ENCODE measurements at regions not wholly inside any gene's neighbourhood (a gene's known extent, or its start where the extent isn't known, plus 50 kb on each side); places are given as distances from the start of the nearest gene placed in this dataset.

GRCh38 chr11:123378096-123378495, 52.0 kb upstream of the GRAMD1B start:
- H3K9me3 ChIP-seq (ENCODE audit: low read length), result no peaks in the 10 kb centered on the region
- no peaks in the 10 kb centered on the region for H3K36me3 ChIP-seq (ENCODE audit: insufficient read depth, low read length)
- H3K4me1 ChIP-seq (ENCODE audit: insufficient read depth, low read length), result no peaks in the 10 kb centered on the region
- peaks cover 11% of the 10 kb centered on the region for H3K27me3 ChIP-seq (ENCODE audit: insufficient read depth, low read length)
- no peak overlapping the region for H2AFZ ChIP-seq (ENCODE audit: low read depth, low read length)
- H3K4me3 ChIP-seq (ENCODE audit: low read length), result no peak overlapping the region

GRCh38 chr11:123377355-123377754, 52.7 kb upstream of the GRAMD1B start:
- H3K4me3 ChIP-seq (ENCODE audit: low read length), result no peak overlapping the region
- H2AFZ ChIP-seq (ENCODE audit: low read depth, low read length), result no peak overlapping the region
- H3K4me1 ChIP-seq (ENCODE audit: insufficient read depth, low read length), result no peaks in the 10 kb centered on the region
- no peaks in the 10 kb centered on the region for H3K36me3 ChIP-seq (ENCODE audit: insufficient read depth, low read length)
- peaks cover 8% of the 10 kb centered on the region for H3K27me3 ChIP-seq (ENCODE audit: insufficient read depth, low read length)
- no peaks in the 10 kb centered on the region for H3K9me3 ChIP-seq (ENCODE audit: low read length)

DNA sequence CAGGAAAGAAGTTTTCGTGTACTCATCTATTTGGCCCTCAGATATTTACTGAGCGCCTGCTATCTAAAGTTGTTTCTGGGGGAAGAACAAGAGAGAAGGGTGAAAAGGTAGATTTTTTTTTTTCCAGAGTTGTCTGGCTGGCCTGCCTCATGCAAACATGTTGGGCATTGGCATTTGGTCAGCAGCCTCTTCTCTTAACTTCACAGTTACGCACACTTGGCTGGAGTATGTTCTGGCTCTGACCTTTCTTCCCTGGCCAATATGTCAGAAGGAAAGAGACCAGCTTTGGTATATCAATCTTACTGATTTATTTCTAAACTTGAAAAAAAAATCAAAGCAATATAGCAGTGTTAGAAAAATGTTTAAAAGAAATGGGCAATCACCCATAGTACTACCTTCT, 54.2 kb upstream of the GRAMD1B start:
- Histone ChIP-seq H3K36me3 (ENCODE audit: insufficient read depth, low read length) (no peaks in the 10 kb centered on the region), H3K9me3 (ENCODE audit: low read length) (no peaks in the 10 kb centered on the region), H3K4me3 (ENCODE audit: low read length) (no peak overlapping the region), H3K4me1 (ENCODE audit: insufficient read depth, low read length) (no peaks in the 10 kb centered on the region), H2AFZ (ENCODE audit: low read depth, low read length) (no peak overlapping the region), H3K27me3 (ENCODE audit: insufficient read depth, low read length) (peaks cover 3% of the 10 kb centered on the region)

DNA sequence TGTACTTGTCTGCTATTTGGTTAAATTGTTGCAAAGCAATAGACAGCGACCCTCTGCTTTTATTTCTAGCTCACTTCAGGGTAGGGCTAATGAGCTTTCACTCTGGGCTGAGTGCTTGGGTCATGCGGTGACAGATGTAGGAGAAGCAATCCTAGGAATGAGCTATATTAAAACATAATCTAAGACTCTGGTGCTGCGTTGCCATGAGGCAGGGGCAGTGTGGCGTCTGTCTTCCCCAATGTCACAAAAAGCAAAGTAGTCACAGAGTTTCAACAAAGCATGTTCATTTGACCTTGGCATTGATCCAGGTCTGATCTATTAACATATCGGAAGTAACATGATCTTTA, 55.5 kb upstream of the GRAMD1B start:
- no peak overlapping the region for H2AFZ ChIP-seq (ENCODE audit: low read depth, low read length)

DNA sequence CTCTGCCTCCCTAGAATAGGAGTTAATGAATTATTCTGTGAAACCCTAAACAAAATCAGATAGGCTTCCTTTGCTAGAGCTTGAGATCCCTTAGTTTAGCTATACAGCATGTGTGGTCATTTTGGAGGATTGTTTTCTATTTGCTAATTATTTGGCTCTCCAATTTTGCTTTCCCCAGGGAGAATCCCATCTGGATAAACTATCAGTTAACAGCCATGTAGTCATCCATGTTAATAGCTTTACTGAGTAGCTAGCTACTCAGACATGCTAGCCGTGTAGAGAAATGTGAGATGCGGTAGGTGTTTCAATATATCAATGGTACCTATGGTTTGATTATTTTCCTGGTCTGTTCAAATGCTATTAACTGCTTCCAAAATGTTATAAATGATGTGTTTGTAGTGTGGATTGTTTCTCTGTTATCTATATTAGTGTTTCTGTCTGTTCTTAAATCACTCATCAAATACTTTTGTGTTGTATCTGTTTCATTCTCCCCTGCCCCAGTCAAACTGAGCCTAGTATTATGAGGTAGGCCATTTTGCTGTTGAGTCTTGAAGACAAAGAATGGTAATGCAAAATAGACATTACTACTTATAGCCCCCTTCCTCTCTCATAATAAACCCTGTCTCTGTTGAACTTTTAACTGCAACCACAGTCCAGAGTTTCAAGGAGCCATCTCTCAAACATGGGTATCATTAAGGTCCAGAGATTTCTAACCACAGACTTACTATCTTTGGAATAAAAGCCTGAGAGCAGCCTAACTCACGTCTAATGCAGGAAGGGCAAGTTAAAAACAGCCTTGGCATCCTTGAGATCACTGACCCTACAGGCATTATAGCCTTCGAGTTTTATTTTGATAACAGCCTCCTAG, 56.1 kb upstream of the GRAMD1B start:
- Histone ChIP-seq H3K4me1 (ENCODE audit: insufficient read depth, low read length) (no peaks in the 10 kb centered on the region), H3K9me3 (ENCODE audit: low read length) (no peaks in the 10 kb centered on the region), H3K36me3 (ENCODE audit: insufficient read depth, low read length) (no peaks in the 10 kb centered on the region), H3K4me3 (ENCODE audit: low read length) (no peak overlapping the region), H2AFZ (ENCODE audit: low read depth, low read length) (no peak overlapping the region), H3K27me3 (ENCODE audit: insufficient read depth, low read length) (peaks cover 3% of the 10 kb centered on the region)

More for the DNA sequence above, 55.5 kb upstream of the GRAMD1B start:
- H3K9me3 ChIP-seq (ENCODE audit: low read length), result no peaks in the 10 kb centered on the region
- no peaks in the 10 kb centered on the region for H3K36me3 ChIP-seq (ENCODE audit: insufficient read depth, low read length)
- peaks cover 3% of the 10 kb centered on the region for H3K27me3 ChIP-seq (ENCODE audit: insufficient read depth, low read length)
- H3K4me1 ChIP-seq (ENCODE audit: insufficient read depth, low read length), result no peaks in the 10 kb centered on the region
- no peak overlapping the region for H3K4me3 ChIP-seq (ENCODE audit: low read length)

DNA sequence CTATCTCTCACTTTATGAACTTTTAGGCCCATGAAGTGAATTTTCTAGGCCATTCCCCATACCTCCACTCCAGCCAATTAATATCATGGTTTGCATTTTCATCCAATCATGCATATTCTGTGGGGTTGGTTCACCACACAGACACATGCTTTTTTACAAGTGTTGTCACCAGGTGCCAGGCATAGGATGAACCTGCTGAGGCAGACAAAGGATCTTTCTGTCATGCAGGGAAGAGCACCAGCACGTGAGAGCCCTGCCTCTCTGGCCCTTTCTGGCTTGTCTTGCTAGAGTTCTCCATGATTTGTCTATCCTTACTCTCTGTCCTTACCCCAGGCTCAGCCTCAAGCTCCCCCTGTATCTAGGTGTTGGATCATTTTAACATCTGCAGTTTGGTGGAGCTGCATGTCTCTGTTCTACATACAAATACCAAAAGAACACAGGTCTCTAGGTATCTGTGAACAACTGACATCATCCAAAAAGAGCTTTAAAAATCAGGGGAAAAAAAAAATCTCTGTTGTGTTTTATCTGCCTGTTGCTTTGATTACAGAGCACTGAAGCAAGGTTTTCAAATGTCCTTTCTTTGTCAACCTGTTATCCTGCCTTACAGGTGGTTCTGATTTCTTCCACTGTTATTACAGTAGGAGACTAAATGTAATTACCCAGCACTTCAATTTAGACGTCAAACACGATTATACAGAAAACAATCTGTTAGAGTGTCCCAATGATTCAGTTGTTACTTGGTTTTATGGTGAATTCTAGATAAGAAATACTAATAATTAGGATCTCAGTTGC, 58.4 kb upstream of the GRAMD1B start:
- Histone ChIP-seq H3K27me3 (ENCODE audit: insufficient read depth, low read length) (no peaks in the 10 kb centered on the region), H3K4me3 (ENCODE audit: low read length) (no peak overlapping the region), H2AFZ (ENCODE audit: low read depth, low read length) (no peak overlapping the region), H3K36me3 (ENCODE audit: insufficient read depth, low read length) (no peaks in the 10 kb centered on the region), H3K4me1 (ENCODE audit: insufficient read depth, low read length) (no peaks in the 10 kb centered on the region), H3K9me3 (ENCODE audit: low read length) (no peaks in the 10 kb centered on the region)

DNA sequence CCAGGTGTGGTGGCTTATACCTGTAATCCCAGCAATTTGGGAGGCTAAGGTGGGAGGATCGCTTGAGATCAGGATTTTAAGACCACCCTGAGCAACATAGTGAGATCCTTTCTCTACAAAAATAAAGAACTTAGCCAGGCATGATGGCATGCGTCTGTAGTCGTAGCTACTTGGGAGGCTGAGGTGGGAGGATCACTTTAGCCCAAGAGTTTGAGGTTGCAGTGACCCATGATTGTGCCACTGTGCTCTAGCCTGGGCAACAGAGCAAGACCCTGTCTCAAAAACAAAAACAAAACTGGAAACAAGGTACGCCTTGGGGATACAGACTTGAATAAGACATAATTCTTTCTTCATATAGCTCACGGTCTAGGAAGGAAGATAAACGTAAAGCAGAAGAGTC, 63.1 kb upstream of the GRAMD1B start:
- Histone ChIP-seq H2AFZ (ENCODE audit: low read depth, low read length) (no peak overlapping the region), H3K4me1 (ENCODE audit: insufficient read depth, low read length) (no peaks in the 10 kb centered on the region), H3K27me3 (ENCODE audit: insufficient read depth, low read length) (peaks cover 19% of the 10 kb centered on the region), H3K9me3 (ENCODE audit: low read length) (no peaks in the 10 kb centered on the region), H3K4me3 (ENCODE audit: low read length) (no peak overlapping the region), H3K36me3 (ENCODE audit: insufficient read depth, low read length) (no peaks in the 10 kb centered on the region)

DNA sequence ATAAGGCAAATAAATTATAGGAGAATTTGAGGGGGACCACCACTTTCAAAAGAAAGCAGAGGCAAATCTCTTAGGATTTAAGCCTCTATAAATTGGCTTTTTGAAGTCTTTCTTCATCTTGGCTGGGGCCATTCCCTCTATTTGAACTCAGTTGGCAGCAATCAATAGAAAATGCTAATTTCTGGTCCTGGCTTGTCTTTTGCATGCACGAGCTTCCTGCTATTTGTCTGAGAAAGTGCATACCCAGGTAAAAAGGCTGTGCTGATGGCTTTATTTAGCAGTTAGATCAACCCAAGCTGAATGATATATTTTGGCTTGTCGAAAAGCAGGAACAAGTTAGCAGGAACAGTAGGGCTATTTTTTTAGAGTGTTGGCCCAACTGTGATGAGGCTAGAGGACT, 64.1 kb upstream of the GRAMD1B start:
- no peak overlapping the region for H2AFZ ChIP-seq (ENCODE audit: low read depth, low read length)
- no peaks in the 10 kb centered on the region for H3K36me3 ChIP-seq (ENCODE audit: insufficient read depth, low read length)
- H3K4me3 ChIP-seq (ENCODE audit: low read length), result no peak overlapping the region
- H3K9me3 ChIP-seq (ENCODE audit: low read length), result no peaks in the 10 kb centered on the region
- H3K4me1 ChIP-seq (ENCODE audit: insufficient read depth, low read length), result no peaks in the 10 kb centered on the region
- peaks cover 28% of the 10 kb centered on the region for H3K27me3 ChIP-seq (ENCODE audit: insufficient read depth, low read length)

- H3K4me1 ChIP-seq (ENCODE audit: insufficient read depth, low read length), result no peaks in the 10 kb centered on the region
- H3K27me3 ChIP-seq (ENCODE audit: insufficient read depth, low read length), result peaks cover 45% of the 10 kb centered on the region
- H2AFZ ChIP-seq (ENCODE audit: low read depth, low read length), result no peak overlapping the region
- H3K36me3 ChIP-seq (ENCODE audit: insufficient read depth, low read length), result no peaks in the 10 kb centered on the region
- H3K4me3 ChIP-seq (ENCODE audit: low read length), result no peak overlapping the region
- H3K9me3 ChIP-seq (ENCODE audit: low read length), result no peaks in the 10 kb centered on the region
These were observed 66.0 kb upstream of the GRAMD1B start for GRCh38 chr11:123364080-123364479.

GRCh38 chr11:123363556-123363955, 66.5 kb upstream of the GRAMD1B start:
- Histone ChIP-seq H2AFZ (ENCODE audit: low read depth, low read length) (no peak overlapping the region), H3K9me3 (ENCODE audit: low read length) (no peaks in the 10 kb centered on the region), H3K36me3 (ENCODE audit: insufficient read depth, low read length) (no peaks in the 10 kb centered on the region), H3K4me1 (ENCODE audit: insufficient read depth, low read length) (no peaks in the 10 kb centered on the region), H3K4me3 (ENCODE audit: low read length) (no peak overlapping the region), H3K27me3 (ENCODE audit: insufficient read depth, low read length) (peaks cover 50% of the 10 kb centered on the region)

DNA sequence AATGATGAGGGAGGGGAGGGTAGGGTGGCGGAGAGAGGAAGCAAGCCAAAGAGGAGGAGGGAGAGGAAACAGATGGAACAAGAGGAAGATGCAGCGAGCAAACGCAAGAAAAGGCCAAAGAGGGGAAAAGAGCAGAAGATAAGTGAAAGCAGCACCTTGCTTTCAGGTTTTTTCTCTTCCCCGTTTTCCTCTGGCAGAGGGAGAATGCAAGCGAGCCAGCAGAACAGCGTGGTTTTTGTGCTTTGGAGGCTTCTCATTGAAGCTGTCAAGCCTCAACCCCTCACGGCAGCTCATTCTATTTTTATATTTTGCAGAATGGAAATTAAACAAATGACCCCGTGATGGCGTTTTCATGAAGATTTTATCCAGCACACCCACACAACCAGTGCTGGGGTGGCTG, 67.1 kb upstream of the GRAMD1B start:
- Histone ChIP-seq H3K36me3 (ENCODE audit: insufficient read depth, low read length) (no peaks in the 10 kb centered on the region), H2AFZ (ENCODE audit: low read depth, low read length) (no peak overlapping the region), H3K4me1 (ENCODE audit: insufficient read depth, low read length) (no peaks in the 10 kb centered on the region), H3K9me3 (ENCODE audit: low read length) (no peaks in the 10 kb centered on the region), H3K4me3 (ENCODE audit: low read length) (no peak overlapping the region), H3K27me3 (ENCODE audit: insufficient read depth, low read length) (peaks cover 55% of the 10 kb centered on the region)

DNA sequence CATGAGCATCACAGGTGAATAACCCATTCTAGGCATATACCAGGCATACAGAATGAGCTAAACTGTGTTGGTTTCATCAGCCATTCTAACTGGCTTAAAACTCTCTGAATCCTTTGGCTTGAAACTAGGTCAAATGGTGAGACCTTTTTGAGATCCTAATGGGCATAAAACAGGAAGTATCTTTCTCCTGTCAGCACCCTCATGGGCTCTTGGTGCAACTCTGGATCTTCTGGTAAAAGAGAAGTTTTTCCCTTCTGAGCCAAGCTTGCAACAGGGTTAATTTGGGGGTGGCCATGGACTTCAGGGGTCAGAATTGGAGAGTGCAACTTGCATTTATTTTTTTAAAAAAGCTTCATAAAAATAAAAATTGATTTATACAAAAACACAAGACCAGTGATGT, 67.9 kb upstream of the GRAMD1B start:
- H3K4me3 ChIP-seq (ENCODE audit: low read length), result no peak overlapping the region
- H3K36me3 ChIP-seq (ENCODE audit: insufficient read depth, low read length), result no peaks in the 10 kb centered on the region
- H3K9me3 ChIP-seq (ENCODE audit: low read length), result no peaks in the 10 kb centered on the region
- H3K27me3 ChIP-seq (ENCODE audit: insufficient read depth, low read length), result peaks cover 62% of the 10 kb centered on the region
- H3K4me1 ChIP-seq (ENCODE audit: insufficient read depth, low read length), result no peaks in the 10 kb centered on the region
- no peak overlapping the region for H2AFZ ChIP-seq (ENCODE audit: low read depth, low read length)

- H2AFZ ChIP-seq (ENCODE audit: low read depth, low read length), result no peak overlapping the region
- H3K4me1 ChIP-seq (ENCODE audit: insufficient read depth, low read length), result no peaks in the 10 kb centered on the region
- H3K9me3 ChIP-seq (ENCODE audit: low read length), result no peaks in the 10 kb centered on the region
- no peak overlapping the region for H3K4me3 ChIP-seq (ENCODE audit: low read length)
- H3K27me3 ChIP-seq (ENCODE audit: insufficient read depth, low read length), result peaks cover 66% of the 10 kb centered on the region
- no peaks in the 10 kb centered on the region for H3K36me3 ChIP-seq (ENCODE audit: insufficient read depth, low read length)
These were observed 69.0 kb upstream of the GRAMD1B start for GRCh38 chr11:123361110-123361509.

Measured in neuron (in vitro differentiated cells).